SK-N-SH treated with all-trans-retinoic acid at 6 μM for 48 hours (cell line): ENCODE measurements at regions not wholly inside any gene's neighbourhood (a gene's known extent, or its start where the extent isn't known, plus 50 kb on each side); places are given as distances from the start of the nearest gene placed in this dataset.

Experiments
- ATAC-seq: fragments of 200-7000 bp; cut with Tn5 transposase; 3 replicates; pipeline ENCODE4 v1.9.1; 2020; ENCODE audit warnings: mild to moderate bottlenecking, moderate library complexity
- ARNTL ChIP-seq: fragments of 450-650 bp; formaldehyde crosslinking; IDR thresholded peaks from 2 replicates; pipeline ENCODE4 v1.5.0; 2020; ENCODE audit warnings: low read depth, mild to moderate bottlenecking, moderate library complexity, borderline replicate concordance
- BACH2 ChIP-seq: fragments of 250-450 bp; sonication (Bioruptor Pico); IDR thresholded peaks from 2 replicates; pipeline ENCODE4 v1.9.0; 2021; ENCODE audit warnings: mild to moderate bottlenecking, borderline replicate concordance
- CSDC2 ChIP-seq: fragments of 250-450 bp; sonication (Bioruptor Pico); IDR thresholded peaks from 2 replicates; pipeline ENCODE4 v1.5.0; 2020; ENCODE audit warnings: mild to moderate bottlenecking, moderate library complexity
- CSRNP3 ChIP-seq: fragments of 250-450 bp; sonication (Bioruptor Pico); IDR thresholded peaks from 2 replicates; pipeline ENCODE4 v1.5.1; 2021; ENCODE audit warnings: mild to moderate bottlenecking, moderate library complexity
- ESRRG ChIP-seq: fragments of 250-450 bp; sonication (Bioruptor Pico); IDR thresholded peaks from 2 replicates; pipeline ENCODE4 v1.6.1; 2021; ENCODE audit warnings: mild to moderate bottlenecking
- ISL1 ChIP-seq: fragments of 250-450 bp; sonication (Bioruptor Pico); IDR thresholded peaks from 2 replicates; pipeline ENCODE4 v2.1.2; 2022; ENCODE audit warnings: mild to moderate bottlenecking, moderate library complexity
- POU6F1 ChIP-seq: fragments of 250-450 bp; sonication (Bioruptor Pico); IDR thresholded peaks from 2 replicates; pipeline ENCODE4 v1.8.0; 2021; ENCODE audit warnings: low read depth, mild to moderate bottlenecking, moderate library complexity, borderline replicate concordance
- RARB ChIP-seq: fragments of 250-450 bp; sonication (Bioruptor Pico); IDR thresholded peaks from 2 replicates; pipeline ENCODE4 v1.8.0; 2021; ENCODE audit warnings: mild to moderate bottlenecking, moderate library complexity
- TCF4 ChIP-seq: fragments of 250-450 bp; sonication (Bioruptor Pico); IDR thresholded peaks from 2 replicates; pipeline ENCODE4 v1.8.0; 2021; ENCODE audit warnings: mild to moderate bottlenecking, moderate library complexity, borderline replicate concordance
- TSHZ2 ChIP-seq: fragments of 250-450 bp; sonication (Bioruptor Pico); IDR thresholded peaks from 2 replicates; pipeline ENCODE4 v1.5.0; 2020; ENCODE audit warnings: mild to moderate bottlenecking, moderate library complexity
- ZC3H10 ChIP-seq: fragments of 250-450 bp; sonication (Bioruptor Pico); IDR thresholded peaks from 2 replicates; pipeline ENCODE4 v1.5.1; 2021; ENCODE audit warnings: mild to moderate bottlenecking, moderate library complexity
- ZFP30 ChIP-seq: fragments of 450-650 bp; formaldehyde crosslinking; IDR thresholded peaks from 2 replicates; pipeline ENCODE4 v1.5.0; 2022; ENCODE audit warnings: mild to moderate bottlenecking, moderate library complexity
- ZNF565 ChIP-seq: fragments of 450-650 bp; formaldehyde crosslinking; conservative IDR thresholded peaks from 2 replicates; pipeline ENCODE4 v1.5.0; 2020; ENCODE audit warnings: low read depth, mild to moderate bottlenecking, moderate library complexity
- ZNF70 ChIP-seq: fragments of 450-650 bp; formaldehyde crosslinking; IDR thresholded peaks from 2 replicates; pipeline ENCODE4 v1.5.0; 2020; ENCODE audit warnings: mild to moderate bottlenecking, moderate library complexity
- TF ChIP-seq, protein P1 (sequence below): fragments of 250-450 bp; sonication (Bioruptor Pico); IDR thresholded peaks from 2 replicates; pipeline ENCODE4 v1.8.0; 2020; ENCODE audit warnings: mild to moderate bottlenecking, moderate library complexity, borderline replicate concordance

DNA sequence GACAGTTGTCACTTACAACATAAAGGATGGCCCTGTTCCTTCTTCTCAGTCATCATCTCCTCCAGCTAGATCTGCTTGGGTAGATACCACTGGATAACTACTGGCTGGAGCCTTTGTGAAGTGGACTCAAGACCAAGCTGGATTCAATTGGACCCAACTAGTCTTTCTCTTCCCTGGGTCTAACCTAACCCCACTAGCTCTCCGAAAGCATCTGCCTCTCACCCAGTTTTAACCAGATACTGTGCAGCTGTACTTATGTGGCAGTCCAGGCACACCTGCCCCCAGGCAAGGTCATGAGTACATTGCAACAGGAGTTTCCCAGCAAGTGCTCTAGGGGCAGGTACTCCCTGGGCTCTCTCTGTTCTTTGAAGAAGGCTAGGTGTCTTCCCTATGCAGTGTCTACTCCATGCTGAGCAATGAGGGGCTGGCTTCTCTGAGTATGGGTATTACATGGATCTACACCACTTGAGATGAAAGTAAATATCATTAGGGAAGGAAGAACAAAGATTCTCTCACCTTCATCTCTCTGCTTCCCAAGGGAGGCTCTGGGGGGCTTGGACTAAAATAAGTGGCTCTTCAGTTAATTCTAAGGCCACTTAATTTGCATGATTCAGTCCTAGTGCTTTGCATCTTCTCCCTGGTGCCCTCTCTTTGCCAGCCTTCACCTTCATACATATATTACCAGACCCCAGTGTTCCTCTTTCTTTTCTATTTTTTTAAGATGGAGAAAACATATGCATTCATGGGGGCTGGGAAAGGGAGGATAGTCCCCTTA, 236.1 kb downstream of the NXPE2 start (continued):
- TF ChIP-seq POU6F1 (CRISPR knock-in tag): no peak
- TF ChIP-seq ZFP30 (CRISPR knock-in tag): no peak

DNA sequence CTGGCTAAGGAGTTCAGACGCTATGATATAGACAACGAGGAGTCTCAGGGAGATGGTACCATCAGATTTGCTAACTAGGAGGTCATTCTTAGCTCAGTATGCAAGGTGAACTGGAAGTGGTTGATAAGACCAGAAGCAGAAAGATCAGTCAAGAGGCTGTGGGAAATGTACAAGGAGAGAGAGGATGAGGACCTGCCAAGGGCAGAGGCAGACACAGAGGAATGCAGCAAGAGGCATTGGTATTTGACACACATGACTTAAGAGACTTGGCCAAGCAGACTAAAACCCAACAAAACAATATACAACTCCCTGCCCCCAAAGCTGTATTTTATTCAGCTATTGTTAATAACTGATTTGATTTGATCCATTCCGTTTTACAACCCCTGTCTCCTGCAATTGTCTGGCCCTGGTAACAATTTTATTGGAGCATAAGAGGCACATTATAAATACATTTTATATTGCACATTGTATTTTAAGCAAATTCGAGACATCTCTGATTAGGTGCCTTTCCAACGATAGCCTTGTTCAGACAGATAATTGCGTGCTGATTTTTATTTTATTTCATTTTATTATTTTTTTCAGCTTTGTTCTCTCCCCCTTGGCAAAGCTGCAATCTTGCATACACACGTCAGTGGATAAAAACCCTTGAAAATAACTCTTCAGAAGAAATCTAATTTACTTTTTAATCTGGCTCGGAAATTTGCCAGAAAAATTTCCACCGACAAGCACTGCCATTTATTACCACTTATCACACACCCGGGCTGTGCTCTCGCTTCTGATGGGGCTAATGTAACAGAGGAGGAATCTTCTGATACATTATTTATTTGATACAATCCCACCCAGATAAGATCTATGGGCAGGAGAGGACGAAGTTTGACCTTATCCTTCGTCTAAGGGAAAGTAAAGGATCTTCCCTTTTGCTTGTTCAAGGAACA, 237.8 kb downstream of the NXPE2 start:
- TF ChIP-seq ZNF70 (CRISPR knock-in tag) (no peak), RARB (CRISPR knock-in tag) (no peak), ISL1 (CRISPR knock-in tag) (peak; percentile 67), TSHZ2 (CRISPR knock-in tag) (peak; percentile 72), ZC3H10 (CRISPR knock-in tag) (no peak), ZFP30 (CRISPR knock-in tag) (no peak), TCF4 (CRISPR knock-in tag) (peak; percentile 63; the same call in 1 of the 2 replicates), POU6F1 (CRISPR knock-in tag) (no peak), ARNTL (CRISPR knock-in tag) (no peak), ZNF565 (no peak), BACH2 (no peak)
- TF ChIP-seq, protein P1, sequence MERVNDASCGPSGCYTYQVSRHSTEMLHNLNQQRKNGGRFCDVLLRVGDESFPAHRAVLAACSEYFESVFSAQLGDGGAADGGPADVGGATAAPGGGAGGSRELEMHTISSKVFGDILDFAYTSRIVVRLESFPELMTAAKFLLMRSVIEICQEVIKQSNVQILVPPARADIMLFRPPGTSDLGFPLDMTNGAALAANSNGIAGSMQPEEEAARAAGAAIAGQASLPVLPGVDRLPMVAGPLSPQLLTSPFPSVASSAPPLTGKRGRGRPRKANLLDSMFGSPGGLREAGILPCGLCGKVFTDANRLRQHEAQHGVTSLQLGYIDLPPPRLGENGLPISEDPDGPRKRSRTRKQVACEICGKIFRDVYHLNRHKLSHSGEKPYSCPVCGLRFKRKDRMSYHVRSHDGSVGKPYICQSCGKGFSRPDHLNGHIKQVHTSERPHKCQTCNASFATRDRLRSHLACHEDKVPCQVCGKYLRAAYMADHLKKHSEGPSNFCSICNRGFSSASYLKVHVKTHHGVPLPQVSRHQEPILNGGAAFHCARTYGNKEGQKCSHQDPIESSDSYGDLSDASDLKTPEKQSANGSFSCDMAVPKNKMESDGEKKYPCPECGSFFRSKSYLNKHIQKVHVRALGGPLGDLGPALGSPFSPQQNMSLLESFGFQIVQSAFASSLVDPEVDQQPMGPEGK: no peak
- no peak for ATAC-seq

GRCh38 chr11:114918286-114918685, 240.0 kb downstream of the NXPE2 start:
- TF ChIP-seq BACH2 (no peak), TSHZ2 (CRISPR knock-in tag) (no peak), ZC3H10 (CRISPR knock-in tag) (no peak), CSDC2 (CRISPR knock-in tag) (no peak), POU6F1 (CRISPR knock-in tag) (no peak), CSRNP3 (no peak), ISL1 (CRISPR knock-in tag) (no peak), ESRRG (CRISPR knock-in tag) (no peak)
- TF ChIP-seq, protein P1: no peak
- ATAC-seq: no peak
